Gastrocnemius medialis (tissue), 4 donors: ENCODE measurements at regions not wholly inside any gene's neighbourhood (a gene's known extent, or its start where the extent isn't known, plus 50 kb on each side); places are given as distances from the start of the nearest gene placed in this dataset.

ENCODE experiments used
- CTCF ChIP-seq, 5 experiments: fragments of 450-650 bp in 3 of 5; fragments of 200-600 bp in 2 of 5; sonication (generic) in 2 of 5; IDR thresholded peaks in 4 of 5; conservative IDR thresholded peaks in 1 of 5; 1 replicate in 4 of 5; 2 replicates in 1 of 5; pipeline ENCODE4 v1.5.1; 2016 to 2019; ENCODE audit warnings: antibody characterized with exemption in 5 of 5, mild to moderate bottlenecking in 3 of 5, moderate library complexity in 3 of 5
- POLR2A ChIP-seq, 2 donors: fragments of 450-650 bp; IDR thresholded peaks; one replicate each; pipeline ENCODE4 v1.6.1; 2017; ENCODE audit warnings: antibody characterized with exemption in 2 of 2, mild to moderate bottlenecking in 2 of 2, moderate library complexity in 2 of 2

- no peak for TF ChIP-seq CTCF (IDR thresholded peaks at IDR 0.05 in 4 of 5, conservative IDR thresholded peaks at IDR 0.05 in 1 of 5)
- TF ChIP-seq POLR2A (IDR thresholded peaks at IDR 0.05), result no peak
Measured at GRCh38 chr3:150327678-150328653, 80.1 kb upstream of the TSC22D2 start.
